Chondrocyte (in vitro differentiated cells): ENCODE measurements at regions not wholly inside any gene's neighbourhood (a gene's known extent, or its start where the extent isn't known, plus 50 kb on each side); places are given as distances from the start of the nearest gene placed in this dataset.
"Not testable (repeated sequence)": the region's sequence is repeated elsewhere in the genome, so short reads cannot be mapped to it uniquely, and the experiment has no call there.

Source experiments
- DNase-seq: peaks from one replicate; pipeline ENCODE4 v3.0.0; 2021; ENCODE audit warnings: mixed read lengths, low spot score
- H3K27ac Mint-ChIP-seq: one replicate; pipeline ENCODE4 v1.8.0; 2021; ENCODE audit warnings: mild to moderate bottlenecking, moderate library complexity, mixed read lengths; ENCODE audit not compliant: unreplicated experiment
- H3K27me3 Mint-ChIP-seq: 2 replicates; pipeline ENCODE4 v1.8.0; 2021; ENCODE audit warnings: low read depth, mixed read lengths
- H3K36me3 Mint-ChIP-seq: 2 replicates; pipeline ENCODE4 v1.8.0; 2021; ENCODE audit warnings: low read depth, mixed read lengths
- H3K4me1 Mint-ChIP-seq: 2 replicates; pipeline ENCODE4 v1.8.0; 2021; ENCODE audit warnings: low read depth, mild to moderate bottlenecking, mixed read lengths
- H3K4me3 Mint-ChIP-seq: one replicate; pipeline ENCODE4 v1.8.0; 2021; ENCODE audit warnings: mild to moderate bottlenecking, moderate library complexity, mixed read lengths; ENCODE audit not compliant: unreplicated experiment
- H3K9me3 Mint-ChIP-seq: 2 replicates; pipeline ENCODE4 v1.8.0; 2021; ENCODE audit warnings: low read depth, mixed read lengths
- TF ChIP-seq, protein P1 (sequence below): fragments of 200-600 bp; sonication (generic); IDR thresholded peaks from 2 replicates; pipeline ENCODE4 v1.5.0; 2021; ENCODE audit warnings: antibody characterized with exemption, mild to moderate bottlenecking, moderate library complexity

DNA sequence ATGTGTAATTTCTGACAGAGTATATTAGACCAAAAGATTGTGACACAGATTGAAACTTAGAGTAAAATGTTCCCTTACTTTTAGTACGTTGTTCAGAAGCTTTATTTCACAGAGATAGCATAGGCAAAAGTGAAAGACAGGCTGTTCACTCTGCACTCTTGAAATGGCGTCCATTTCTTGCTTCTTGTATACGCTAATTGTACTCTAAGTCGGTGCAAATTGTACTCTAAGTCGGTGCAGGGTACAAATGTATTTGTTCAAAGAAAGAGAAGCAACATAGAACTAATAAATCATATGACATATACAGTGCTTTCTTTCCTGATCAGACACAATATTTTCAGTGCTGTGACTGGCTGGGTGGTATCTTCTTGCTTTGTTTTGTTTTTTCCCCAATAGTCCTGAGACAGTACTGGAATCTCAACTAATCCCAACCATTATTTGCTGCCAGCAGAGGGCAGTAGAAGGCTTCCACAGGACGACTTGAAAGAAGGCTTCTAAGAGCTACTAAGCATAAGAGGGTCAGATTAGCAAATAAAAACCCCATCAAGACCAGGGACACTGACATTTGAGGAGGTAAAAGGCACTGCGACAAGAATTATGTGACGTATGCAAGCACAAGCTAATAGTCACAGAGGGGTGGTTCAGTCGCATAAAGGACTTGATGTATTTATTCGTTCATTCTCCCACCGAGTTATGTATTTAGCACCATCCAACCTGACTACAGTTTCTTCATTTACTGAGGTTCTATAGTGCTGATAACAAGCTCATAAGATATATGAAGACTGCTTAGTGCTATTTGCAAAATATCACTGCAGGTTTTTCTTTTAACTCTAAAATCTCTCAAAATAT is 831.8 kb downstream of the TAF11L14 start:
- DNase-seq: no peak
- no peaks in the 10 kb centered on the region for H3K4me1 Mint-ChIP-seq
- no peak overlapping the region for H3K27ac Mint-ChIP-seq
- TF ChIP-seq, protein P1, sequence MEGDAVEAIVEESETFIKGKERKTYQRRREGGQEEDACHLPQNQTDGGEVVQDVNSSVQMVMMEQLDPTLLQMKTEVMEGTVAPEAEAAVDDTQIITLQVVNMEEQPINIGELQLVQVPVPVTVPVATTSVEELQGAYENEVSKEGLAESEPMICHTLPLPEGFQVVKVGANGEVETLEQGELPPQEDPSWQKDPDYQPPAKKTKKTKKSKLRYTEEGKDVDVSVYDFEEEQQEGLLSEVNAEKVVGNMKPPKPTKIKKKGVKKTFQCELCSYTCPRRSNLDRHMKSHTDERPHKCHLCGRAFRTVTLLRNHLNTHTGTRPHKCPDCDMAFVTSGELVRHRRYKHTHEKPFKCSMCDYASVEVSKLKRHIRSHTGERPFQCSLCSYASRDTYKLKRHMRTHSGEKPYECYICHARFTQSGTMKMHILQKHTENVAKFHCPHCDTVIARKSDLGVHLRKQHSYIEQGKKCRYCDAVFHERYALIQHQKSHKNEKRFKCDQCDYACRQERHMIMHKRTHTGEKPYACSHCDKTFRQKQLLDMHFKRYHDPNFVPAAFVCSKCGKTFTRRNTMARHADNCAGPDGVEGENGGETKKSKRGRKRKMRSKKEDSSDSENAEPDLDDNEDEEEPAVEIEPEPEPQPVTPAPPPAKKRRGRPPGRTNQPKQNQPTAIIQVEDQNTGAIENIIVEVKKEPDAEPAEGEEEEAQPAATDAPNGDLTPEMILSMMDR: peak; percentile 80
- H3K36me3 Mint-ChIP-seq: no peaks in the 10 kb centered on the region
- no peaks in the 10 kb centered on the region for H3K9me3 Mint-ChIP-seq
- peaks cover 5% of the 10 kb centered on the region for H3K27me3 Mint-ChIP-seq
- H3K4me3 Mint-ChIP-seq: no peak overlapping the region

DNA sequence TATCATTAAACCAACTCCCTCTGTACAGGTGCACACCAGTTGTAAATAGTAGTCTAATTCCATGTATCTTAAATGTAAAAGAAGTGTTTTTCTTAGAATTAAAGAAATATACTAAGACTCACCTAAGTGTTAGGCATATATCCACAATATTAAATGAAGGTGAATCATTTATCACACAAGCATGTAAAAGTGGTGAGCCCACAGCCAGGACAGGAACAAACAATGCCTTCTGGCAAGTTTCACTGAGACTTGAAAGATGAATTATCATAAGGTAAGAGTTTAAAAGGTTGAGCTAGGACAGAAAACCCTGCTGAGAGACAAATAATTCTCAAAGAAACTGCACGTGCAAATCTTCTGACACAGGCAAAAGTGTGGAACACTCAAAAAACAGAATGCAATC is 832.5 kb downstream of the TAF11L14 start:
- Mint-ChIP-seq H3K36me3 (no peaks in the 10 kb centered on the region), H3K27me3 (peaks cover 5% of the 10 kb centered on the region), H3K27ac (no peak overlapping the region), H3K4me3 (no peak overlapping the region), H3K4me1 (no peaks in the 10 kb centered on the region), H3K9me3 (no peaks in the 10 kb centered on the region)
- TF ChIP-seq, protein P1: no peak
- no peak for DNase-seq

DNA sequence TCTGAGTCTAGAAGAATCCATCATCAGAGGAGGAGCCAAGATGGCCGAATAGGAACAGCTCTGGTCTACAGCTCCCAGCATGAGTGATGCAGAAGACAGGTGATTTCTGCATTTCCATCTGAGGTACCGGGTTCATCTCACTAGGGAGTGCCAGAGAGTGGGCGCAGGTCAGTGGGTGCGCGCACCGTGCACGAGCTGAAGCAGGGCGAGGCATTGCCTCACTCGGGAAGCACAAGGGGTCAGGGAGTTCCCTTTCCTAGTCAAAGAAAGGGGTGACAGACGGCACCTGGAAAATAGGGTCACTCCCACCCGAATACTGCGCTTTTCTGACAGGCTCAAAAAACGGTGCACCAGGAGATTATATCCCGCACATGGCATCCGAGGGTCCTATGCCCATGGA is 837.5 kb downstream of the TAF11L14 start:
- not testable (repeated sequence) for H3K4me3 Mint-ChIP-seq, H3K27me3 Mint-ChIP-seq, H3K9me3 Mint-ChIP-seq, H3K36me3 Mint-ChIP-seq, DNase-seq, H3K4me1 Mint-ChIP-seq, H3K27ac Mint-ChIP-seq

DNA sequence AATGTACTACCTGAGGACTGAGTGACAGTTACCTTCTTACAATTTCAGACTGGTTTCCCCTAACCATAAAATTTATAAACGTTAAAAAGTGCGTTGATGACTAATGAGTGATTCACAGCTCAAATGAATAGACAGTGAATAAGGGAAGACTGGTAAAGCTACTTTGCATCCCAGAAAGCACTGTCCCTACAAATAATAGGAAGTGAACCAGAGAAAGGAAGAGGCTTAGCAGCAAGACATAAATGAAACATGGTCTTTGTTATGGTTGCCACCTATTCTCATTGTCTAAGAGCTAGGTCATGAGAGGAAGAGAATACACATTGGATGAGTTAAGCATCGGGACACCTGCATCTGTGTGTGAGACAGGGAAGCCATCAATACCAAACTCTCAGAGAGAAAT is 849.2 kb downstream of the TAF11L14 start:
- TF ChIP-seq, protein P1: no peak
- H3K9me3 Mint-ChIP-seq: no peaks in the 10 kb centered on the region
- peaks cover 3% of the 10 kb centered on the region for H3K27me3 Mint-ChIP-seq
- H3K4me1 Mint-ChIP-seq: no peaks in the 10 kb centered on the region
- no peak overlapping the region for H3K4me3 Mint-ChIP-seq
- no peak for DNase-seq
- no peaks in the 10 kb centered on the region for H3K36me3 Mint-ChIP-seq
- no peak overlapping the region for H3K27ac Mint-ChIP-seq

DNA sequence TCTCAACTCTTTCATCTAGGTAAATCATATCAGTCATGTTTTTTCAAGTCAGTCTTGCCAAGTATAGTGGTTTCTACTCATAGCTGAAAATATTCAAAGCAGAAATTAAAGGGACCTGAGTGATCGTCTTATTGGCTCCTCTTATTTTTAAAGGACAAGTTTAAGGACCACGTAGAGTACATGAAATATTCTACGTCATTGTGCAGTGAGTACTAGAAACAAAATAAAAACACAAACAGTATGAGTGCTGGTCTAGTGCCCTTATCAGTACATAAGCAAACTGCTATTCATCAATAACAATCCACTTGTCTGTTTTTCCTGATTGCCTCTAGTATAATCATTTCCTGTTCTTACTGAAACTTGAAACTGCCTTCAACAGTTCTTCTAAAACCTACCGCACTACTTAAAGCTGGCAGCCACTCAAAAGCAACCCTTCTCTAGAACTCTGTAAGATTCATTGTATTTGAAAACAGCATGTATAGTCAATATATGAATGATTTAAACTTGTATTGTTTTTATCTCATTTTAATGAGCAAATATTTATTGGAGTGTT is 853.7 kb downstream of the TAF11L14 start:
- Mint-ChIP-seq H3K9me3 (no peaks in the 10 kb centered on the region), H3K4me3 (no peak overlapping the region), H3K27me3 (peaks cover 5% of the 10 kb centered on the region), H3K36me3 (no peaks in the 10 kb centered on the region), H3K4me1 (no peaks in the 10 kb centered on the region), H3K27ac (no peak overlapping the region)
- TF ChIP-seq, protein P1: no peak
- DNase-seq: no peak
